C4-2B (cell line): ENCODE measurements at regions not wholly inside any gene's neighbourhood (a gene's known extent, or its start where the extent isn't known, plus 50 kb on each side); places are given as distances from the start of the nearest gene placed in this dataset.

Experiments
- CTCF ChIP-seq: fragments of 450-650 bp; conservative IDR thresholded peaks from 2 replicates; pipeline ENCODE4 v1.5.1; 2017; ENCODE audit warnings: mild to moderate bottlenecking
- ZFX ChIP-seq: fragments of 450-650 bp; IDR thresholded peaks from 2 replicates; pipeline ENCODE4 v1.6.1; 2017

GRCh38 chr2:204226305-204226880 lies 289.8 kb downstream of the ICOS start:
- TF ChIP-seq CTCF (no peak), ZFX (no peak)
